NT2/D1 (cell line): ENCODE measurements at regions not wholly inside any gene's neighbourhood (a gene's known extent, or its start where the extent isn't known, plus 50 kb on each side); places are given as distances from the start of the nearest gene placed in this dataset.

ENCODE experiments used
- DNase-seq: peaks from one replicate; pipeline ENCODE4 v3.0.0-alpha.2; 2011; ENCODE audit warnings: low read depth, low spot score
- H3K27me3 ChIP-seq: 2 replicates; pipeline ENCODE4 v1.6.0; 2011; ENCODE audit warnings: mild to moderate bottlenecking; ENCODE audit not compliant: insufficient read length, insufficient read depth
- H3K36me3 ChIP-seq: 2 replicates; pipeline ENCODE4 v1.6.1; 2011; ENCODE audit warnings: mild to moderate bottlenecking, low read length, mixed read lengths; ENCODE audit not compliant: insufficient read depth, insufficient read length
- H3K4me1 ChIP-seq: 2 replicates; pipeline ENCODE4 v1.5.1; 2011; ENCODE audit not compliant: insufficient read depth, insufficient read length
- H3K4me3 ChIP-seq: 2 replicates; pipeline ENCODE4 v1.5.1; 2011; ENCODE audit warnings: low read depth; ENCODE audit not compliant: insufficient read length
- H3K9ac ChIP-seq: 2 replicates; pipeline ENCODE4 v1.6.0; 2011; ENCODE audit warnings: low read depth; ENCODE audit not compliant: insufficient read length
- H3K9me3 ChIP-seq: 2 replicates; pipeline ENCODE4 v1.5.1; 2011; ENCODE audit warnings: mild to moderate bottlenecking, low read length; ENCODE audit not compliant: insufficient read depth
- SUZ12 ChIP-seq: IDR thresholded peaks from 2 replicates; pipeline ENCODE4 v1.6.1; 2011; ENCODE audit not compliant: insufficient read length, insufficient read depth; ENCODE audit errors: extremely low read depth
- YY1 ChIP-seq: IDR thresholded peaks from 2 replicates; pipeline ENCODE4 v1.6.1; 2011; ENCODE audit not compliant: insufficient read length, insufficient read depth
- ZNF274 ChIP-seq: IDR thresholded peaks from 2 replicates; pipeline ENCODE4 v1.6.1; 2011; ENCODE audit warnings: mild to moderate bottlenecking, low read depth, low read length

DNA sequence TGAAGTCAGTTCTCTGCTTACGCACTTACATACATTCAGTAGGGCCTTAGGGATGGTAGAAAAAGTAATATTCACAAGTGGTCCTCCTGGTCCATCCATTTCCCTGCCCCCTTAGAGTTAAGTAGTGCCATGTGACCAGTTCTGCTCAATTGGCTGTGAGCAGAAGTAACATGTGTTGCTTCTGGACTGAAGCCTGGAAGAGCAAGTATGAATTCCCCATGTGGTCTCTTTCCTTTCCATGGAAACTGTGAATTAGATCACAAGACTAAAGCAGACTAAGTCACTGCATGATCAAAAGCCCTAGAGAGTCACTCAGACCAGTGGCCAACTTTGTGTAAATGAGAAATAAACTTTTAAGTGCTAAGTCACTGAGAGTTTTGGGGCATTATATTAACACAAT, 341.7 kb upstream of the CADM1 start:
- no peak for TF ChIP-seq ZNF274
- no peak for TF ChIP-seq SUZ12
- no peak for TF ChIP-seq YY1
- H3K27me3 ChIP-seq, result no peaks in the 10 kb centered on the region
- no peaks in the 10 kb centered on the region for H3K36me3 ChIP-seq
- DNase-seq, result no peak
- H3K9ac ChIP-seq, result no peak overlapping the region
- no peaks in the 10 kb centered on the region for H3K9me3 ChIP-seq
- no peaks in the 10 kb centered on the region for H3K4me1 ChIP-seq
- H3K4me3 ChIP-seq, result no peak overlapping the region

DNA sequence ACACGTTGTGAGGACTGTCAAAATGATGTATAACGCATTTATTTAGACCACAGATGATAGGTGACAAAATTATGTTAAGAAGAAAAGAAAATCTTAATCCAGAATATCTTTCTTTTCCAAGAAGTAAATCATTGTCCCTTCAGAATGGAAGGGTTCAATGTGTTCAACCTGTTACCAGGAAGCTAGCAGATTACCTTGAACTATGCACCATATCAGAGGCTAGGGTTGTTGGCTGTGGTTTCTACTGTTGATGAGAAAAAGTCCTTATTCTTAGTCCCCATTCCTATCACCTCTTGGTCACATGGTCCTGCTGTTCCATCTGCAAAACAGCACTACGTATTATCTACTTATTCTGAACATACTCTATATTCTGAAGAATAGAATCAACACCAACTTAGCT, 339.5 kb upstream of the CADM1 start:
- DNase-seq, result no peak
- TF ChIP-seq SUZ12 (no peak), ZNF274 (no peak), YY1 (no peak)
- H3K27me3 ChIP-seq, result no peaks in the 10 kb centered on the region
- no peak overlapping the region for H3K4me3 ChIP-seq
- H3K4me1 ChIP-seq, result no peaks in the 10 kb centered on the region
- H3K9ac ChIP-seq, result no peak overlapping the region
- no peaks in the 10 kb centered on the region for H3K9me3 ChIP-seq
- H3K36me3 ChIP-seq, result no peaks in the 10 kb centered on the region

GRCh38 chr11:115843111-115843510, 338.9 kb upstream of the CADM1 start:
- Histone ChIP-seq H3K9ac (no peak overlapping the region), H3K27me3 (no peaks in the 10 kb centered on the region), H3K4me1 (no peaks in the 10 kb centered on the region), H3K36me3 (no peaks in the 10 kb centered on the region), H3K9me3 (no peaks in the 10 kb centered on the region), H3K4me3 (no peak overlapping the region)
- TF ChIP-seq YY1 (no peak), ZNF274 (no peak), SUZ12 (no peak)
- DNase-seq, result no peak

GRCh38 chr11:115820026-115820425, 315.8 kb upstream of the CADM1 start:
- Histone ChIP-seq H3K4me3 (no peak overlapping the region), H3K36me3 (no peaks in the 10 kb centered on the region), H3K9me3 (peaks cover 12% of the 10 kb centered on the region), H3K27me3 (no peaks in the 10 kb centered on the region), H3K4me1 (peaks cover 2% of the 10 kb centered on the region), H3K9ac (no peak overlapping the region)
- DNase-seq, result no peak
- TF ChIP-seq ZNF274, result no peak
- TF ChIP-seq SUZ12, result no peak
- no peak for TF ChIP-seq YY1

GRCh38 chr11:115819014-115819413, 314.8 kb upstream of the CADM1 start:
- H3K36me3 ChIP-seq, result no peaks in the 10 kb centered on the region
- DNase-seq, result no peak
- H3K9me3 ChIP-seq, result peaks cover 12% of the 10 kb centered on the region
- H3K9ac ChIP-seq, result no peak overlapping the region
- H3K27me3 ChIP-seq, result no peaks in the 10 kb centered on the region
- no peak overlapping the region for H3K4me3 ChIP-seq
- peaks cover 2% of the 10 kb centered on the region for H3K4me1 ChIP-seq
- TF ChIP-seq ZNF274 (no peak), SUZ12 (no peak), YY1 (no peak)

DNA sequence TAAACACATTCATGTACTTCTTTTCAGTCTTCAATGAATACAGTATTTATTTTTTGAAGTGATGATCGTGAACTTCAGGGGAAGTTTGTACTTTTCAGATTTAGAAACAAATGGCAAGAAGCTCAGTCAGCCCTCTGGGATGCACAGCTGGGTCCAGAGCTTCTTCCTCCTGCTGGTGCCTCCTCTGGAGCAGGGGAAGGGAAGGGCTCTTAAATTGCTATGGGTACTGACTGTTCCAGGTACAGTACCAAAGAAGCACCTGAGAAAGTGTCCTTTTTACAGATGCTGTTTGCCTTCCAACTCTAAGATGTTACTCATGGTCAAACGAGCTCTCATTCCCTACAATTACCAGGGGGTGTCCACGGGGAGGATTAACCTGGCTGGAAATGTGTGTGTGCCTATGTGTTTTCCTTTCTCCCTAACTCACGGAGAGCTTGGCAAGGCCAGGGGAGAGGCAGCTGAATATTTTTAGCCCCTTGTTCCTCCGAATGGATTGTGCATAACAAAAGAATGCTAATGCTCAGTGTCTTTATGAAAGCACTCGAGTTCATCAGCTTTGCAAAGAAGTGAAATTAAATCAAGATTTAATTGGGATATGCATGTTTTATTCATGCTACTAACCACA, 313.7 kb upstream of the CADM1 start:
- TF ChIP-seq SUZ12, result no peak
- TF ChIP-seq YY1, result no peak
- TF ChIP-seq ZNF274, result no peak

DNA sequence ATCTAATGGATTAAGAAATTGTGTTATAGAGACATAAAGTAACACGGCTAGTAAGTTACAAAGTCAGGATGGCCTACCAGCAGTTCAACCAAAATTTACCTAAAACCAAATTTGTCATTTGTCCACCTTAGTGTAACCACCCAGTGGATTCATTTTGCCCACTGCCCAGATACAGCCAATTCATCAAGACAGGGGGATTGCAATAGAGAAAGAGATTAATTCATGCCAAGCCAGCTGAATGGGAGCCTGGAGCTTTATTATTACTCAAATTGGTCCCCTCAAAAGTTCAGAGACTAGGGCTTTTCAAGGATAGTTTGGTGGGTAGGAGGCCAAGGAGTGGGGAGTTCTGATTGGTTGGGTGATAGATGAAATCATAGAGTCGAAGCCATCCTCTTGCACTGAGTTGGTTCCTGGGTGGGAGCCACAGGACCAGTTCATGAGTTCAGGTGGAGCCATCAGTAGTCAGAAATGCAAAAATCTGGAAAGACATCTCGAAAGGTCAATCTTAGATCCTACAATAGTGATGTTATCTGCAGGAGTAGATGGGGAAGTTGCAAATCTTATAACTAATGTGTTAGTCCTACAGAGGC, 304.2 kb upstream of the CADM1 start:
- DNase-seq, result no peak
- H3K9ac ChIP-seq, result no peak overlapping the region
- TF ChIP-seq ZNF274 (no peak), SUZ12 (no peak), YY1 (no peak)
- no peaks in the 10 kb centered on the region for H3K4me1 ChIP-seq
- H3K4me3 ChIP-seq, result no peak overlapping the region
- peaks cover 18% of the 10 kb centered on the region for H3K9me3 ChIP-seq
- no peaks in the 10 kb centered on the region for H3K36me3 ChIP-seq
- no peaks in the 10 kb centered on the region for H3K27me3 ChIP-seq

More for the DNA sequence above, 313.7 kb upstream of the CADM1 start:
- H3K27me3 ChIP-seq, result no peaks in the 10 kb centered on the region
- peaks cover 12% of the 10 kb centered on the region for H3K9me3 ChIP-seq
- DNase-seq, result peak; percentile 1
- H3K4me3 ChIP-seq, result no peak overlapping the region
- H3K4me1 ChIP-seq, result peaks cover 2% of the 10 kb centered on the region
- no peak overlapping the region for H3K9ac ChIP-seq
- H3K36me3 ChIP-seq, result no peaks in the 10 kb centered on the region

GRCh38 chr11:115806056-115806455, 301.8 kb upstream of the CADM1 start:
- Histone ChIP-seq H3K4me3 (no peak overlapping the region), H3K9me3 (peaks cover 18% of the 10 kb centered on the region), H3K4me1 (no peaks in the 10 kb centered on the region), H3K36me3 (no peaks in the 10 kb centered on the region), H3K27me3 (no peaks in the 10 kb centered on the region), H3K9ac (no peak overlapping the region)
- TF ChIP-seq SUZ12, result no peak
- no peak for TF ChIP-seq ZNF274
- TF ChIP-seq YY1, result no peak
- DNase-seq, result no peak
